Activated CD8-positive, alpha-beta T cell treated with anti-CD3 and anti-CD28 coated beads for 36 hours (primary cell): ENCODE measurements at regions not wholly inside any gene's neighbourhood (a gene's known extent, or its start where the extent isn't known, plus 50 kb on each side); places are given as distances from the start of the nearest gene placed in this dataset.
"Not testable (repeated sequence)": the region's sequence is repeated elsewhere in the genome, so short reads cannot be mapped to it uniquely, and the experiment has no call there.

Experiments
- ATAC-seq: fragments of 200-7000 bp; cut with Tn5 transposase; one replicate; pipeline ENCODE4 v1.10.0; 2021; ENCODE audit warnings: mild to moderate bottlenecking, moderate library complexity
- CTCF ChIA-PET: fragments of 350-600 bp; sonication (Branson Sonifier 250); formaldehyde crosslinking; loops from one replicate; lab custom pipeline; 2021; ENCODE audit warnings: antibody characterized with exemption; lab: Charles Lee
- POLR2A ChIA-PET: fragments of 350-600 bp; sonication (Branson Sonifier 250); formaldehyde crosslinking; loops from one replicate; lab custom pipeline; 2021; ENCODE audit warnings: antibody characterized with exemption; lab: Charles Lee
- DNase-seq: peaks from one replicate; pipeline ENCODE4 v3.0.0-alpha.2; 2020
- H3K27ac Mint-ChIP-seq: one replicate; pipeline ENCODE4 v1.8.0; 2021; ENCODE audit warnings: mild to moderate bottlenecking, mixed read lengths
- H3K27me3 Mint-ChIP-seq: one replicate; pipeline ENCODE4 v1.8.0; 2021; ENCODE audit warnings: mixed read lengths
- H3K36me3 Mint-ChIP-seq: one replicate; pipeline ENCODE4 v1.8.0; 2021; ENCODE audit warnings: low read depth, mixed read lengths
- H3K4me1 Mint-ChIP-seq: one replicate; pipeline ENCODE4 v1.8.0; 2021; ENCODE audit warnings: low read depth, mixed read lengths
- H3K4me3 Mint-ChIP-seq: one replicate; pipeline ENCODE4 v1.8.0; 2021; ENCODE audit warnings: mild to moderate bottlenecking, moderate library complexity, mixed read lengths
- H3K9me3 Mint-ChIP-seq: one replicate; pipeline ENCODE4 v1.8.0; 2021; ENCODE audit warnings: mixed read lengths
- intact Hi-C: fragments of 100-400 bp; cut with micrococcal nuclease; formaldehyde crosslinking; loops from one replicate; pipeline ENCODE4 v1.10.0; 2022
- TF ChIP-seq, protein P1 (sequence below): fragments of 200-600 bp; IDR thresholded peaks from one replicate; pipeline ENCODE4 v1.8.0; 2022; ENCODE audit warnings: antibody characterized with exemption, mild to moderate bottlenecking

DNA sequence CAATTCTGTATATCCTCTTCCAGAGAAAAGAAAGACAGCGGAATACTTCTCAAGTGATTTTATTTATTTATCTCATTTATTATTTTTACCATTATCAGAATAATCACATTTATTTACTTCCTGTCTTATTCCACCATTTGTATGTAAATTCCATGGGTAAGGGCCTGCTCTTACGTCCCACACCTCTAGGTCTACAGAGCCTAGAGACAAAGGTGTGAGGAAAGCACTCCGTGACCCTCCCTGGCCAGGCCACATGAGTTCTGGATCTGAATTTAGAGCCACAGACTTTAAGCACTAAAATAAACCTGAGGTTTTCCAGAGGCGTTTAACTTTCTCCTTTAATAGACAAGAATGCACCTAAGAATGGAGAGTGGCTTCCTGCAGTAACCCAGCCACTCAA lies 85.3 kb upstream of the CTSV start:
- DNase-seq (no peak), ATAC-seq (no peak)
- H3K27ac Mint-ChIP-seq = no peak overlapping the region
- TF ChIP-seq, protein P1, sequence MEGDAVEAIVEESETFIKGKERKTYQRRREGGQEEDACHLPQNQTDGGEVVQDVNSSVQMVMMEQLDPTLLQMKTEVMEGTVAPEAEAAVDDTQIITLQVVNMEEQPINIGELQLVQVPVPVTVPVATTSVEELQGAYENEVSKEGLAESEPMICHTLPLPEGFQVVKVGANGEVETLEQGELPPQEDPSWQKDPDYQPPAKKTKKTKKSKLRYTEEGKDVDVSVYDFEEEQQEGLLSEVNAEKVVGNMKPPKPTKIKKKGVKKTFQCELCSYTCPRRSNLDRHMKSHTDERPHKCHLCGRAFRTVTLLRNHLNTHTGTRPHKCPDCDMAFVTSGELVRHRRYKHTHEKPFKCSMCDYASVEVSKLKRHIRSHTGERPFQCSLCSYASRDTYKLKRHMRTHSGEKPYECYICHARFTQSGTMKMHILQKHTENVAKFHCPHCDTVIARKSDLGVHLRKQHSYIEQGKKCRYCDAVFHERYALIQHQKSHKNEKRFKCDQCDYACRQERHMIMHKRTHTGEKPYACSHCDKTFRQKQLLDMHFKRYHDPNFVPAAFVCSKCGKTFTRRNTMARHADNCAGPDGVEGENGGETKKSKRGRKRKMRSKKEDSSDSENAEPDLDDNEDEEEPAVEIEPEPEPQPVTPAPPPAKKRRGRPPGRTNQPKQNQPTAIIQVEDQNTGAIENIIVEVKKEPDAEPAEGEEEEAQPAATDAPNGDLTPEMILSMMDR = no peak
- no peaks in the 10 kb centered on the region for H3K27me3 Mint-ChIP-seq
- CTCF ChIA-PET = no interaction called here
- no peak overlapping the region for H3K4me3 Mint-ChIP-seq
- no peaks in the 10 kb centered on the region for H3K4me1 Mint-ChIP-seq
- intact Hi-C loops = no loop called here
- peaks cover 5% of the 10 kb centered on the region for H3K36me3 Mint-ChIP-seq
- no peaks in the 10 kb centered on the region for H3K9me3 Mint-ChIP-seq
- POLR2A ChIA-PET = no interaction called here

DNA sequence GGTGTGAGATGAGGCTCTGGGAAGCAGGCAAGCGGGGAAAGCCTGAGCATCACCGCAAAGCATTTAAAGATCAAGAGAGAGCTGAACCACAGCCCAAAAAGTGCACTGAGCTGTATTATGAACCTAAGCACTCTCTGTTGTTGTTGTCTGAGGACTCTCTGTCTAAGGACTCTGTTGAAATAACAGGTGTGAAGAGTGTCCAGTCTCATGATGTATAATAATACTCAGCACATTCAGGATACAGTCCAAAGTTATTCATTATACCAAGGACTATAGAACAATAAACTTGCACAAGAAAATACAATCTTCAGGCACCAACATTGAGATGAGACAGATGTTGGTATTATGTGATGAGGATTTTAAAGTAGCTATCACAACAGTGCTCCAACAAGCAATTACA lies 71.8 kb upstream of the CTSV start:
- Mint-ChIP-seq H3K4me3 (no peak overlapping the region), H3K27me3 (peaks cover 2% of the 10 kb centered on the region), H3K4me1 (no peaks in the 10 kb centered on the region), H3K36me3 (no peaks in the 10 kb centered on the region), H3K27ac (no peak overlapping the region), H3K9me3 (peaks cover 2% of the 10 kb centered on the region)
- ATAC-seq (no peak), DNase-seq (no peak)
- TF ChIP-seq, protein P1 = no peak
- POLR2A ChIA-PET = no interaction called here
- CTCF ChIA-PET = interaction anchor here (0.9 kb wide), 1 partner anchor 254 kb away, joined by 3 read pairs; no protein-coding TSS in a partner anchor
- intact Hi-C loops = loop anchor here (10.0 kb wide), 1 partner anchor 256 kb away; the partner anchor contains the start of gene ZNF782

DNA sequence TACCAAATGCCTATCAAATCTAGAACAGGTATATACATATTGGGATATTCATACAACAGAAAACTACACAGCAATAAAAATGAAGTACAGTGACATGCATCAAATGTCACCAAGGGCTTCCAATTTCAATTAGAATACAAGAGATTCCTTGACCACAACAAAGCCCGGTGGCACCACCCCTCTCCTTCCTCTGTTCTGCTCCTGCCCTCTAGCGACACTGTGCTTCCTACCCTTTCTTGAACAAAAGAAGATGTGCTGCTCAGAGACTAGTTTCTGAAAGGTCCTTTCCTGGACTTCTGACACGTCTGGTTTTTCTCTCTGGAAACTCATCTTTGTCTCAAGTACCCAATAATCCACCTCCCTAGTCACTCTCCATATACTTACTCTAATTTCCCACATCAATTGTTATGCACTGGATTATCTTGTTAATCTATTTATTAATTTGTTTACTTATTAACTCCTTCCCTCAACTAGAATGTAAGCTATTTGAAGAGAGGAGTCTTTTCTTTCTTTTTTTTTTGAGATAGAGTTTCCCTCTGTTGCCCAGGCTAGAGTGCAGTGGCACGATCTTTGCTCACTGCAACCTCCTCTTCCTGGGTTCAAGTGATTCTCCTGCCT lies 70.4 kb upstream of the CTSV start:
- Mint-ChIP-seq H3K4me3 (no peak overlapping the region), H3K36me3 (no peaks in the 10 kb centered on the region), H3K4me1 (no peaks in the 10 kb centered on the region), H3K9me3 (peaks cover 2% of the 10 kb centered on the region), H3K27ac (no peak overlapping the region), H3K27me3 (peaks cover 2% of the 10 kb centered on the region)
- ATAC-seq (peak; percentile 60), DNase-seq (peak; percentile 73)
- TF ChIP-seq, protein P1 = peak; percentile 68
- intact Hi-C loops = no loop called here
- ChIA-PET CTCF (interaction anchor here (0.6 to 0.8 kb wide), 2 partner anchors 253 to 791 kb away, joined by 3 read pairs; no protein-coding TSS in a partner anchor), POLR2A (no interaction called here)

DNA sequence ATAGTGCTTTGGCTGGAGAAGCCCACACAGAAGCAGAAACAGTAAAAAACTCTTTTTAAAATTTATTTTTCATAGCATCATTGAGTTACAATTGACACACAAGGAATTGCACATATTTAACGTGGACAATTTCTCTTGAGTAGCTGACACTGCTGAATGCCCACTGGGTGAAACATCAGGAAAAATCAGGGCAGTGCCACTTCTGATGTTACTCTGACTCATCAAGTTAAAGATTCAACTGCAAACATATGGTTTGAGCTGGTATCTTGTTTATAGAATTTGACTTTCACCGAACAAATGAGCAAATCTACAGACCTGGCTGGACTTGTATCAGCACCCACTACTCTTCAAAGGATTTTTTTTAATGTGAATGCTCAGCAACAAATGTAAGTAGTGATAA lies 66.3 kb upstream of the CTSV start:
- POLR2A ChIA-PET, ATAC-seq, H3K27ac Mint-ChIP-seq, H3K4me1 Mint-ChIP-seq, H3K36me3 Mint-ChIP-seq, H3K27me3 Mint-ChIP-seq, intact Hi-C loops, DNase-seq, H3K4me3 Mint-ChIP-seq, H3K9me3 Mint-ChIP-seq: not testable (repeated sequence)
- CTCF ChIA-PET = interaction anchor here (0.9 kb wide), 1 partner anchor 248 kb away, joined by 3 read pairs; no protein-coding TSS in a partner anchor

DNA sequence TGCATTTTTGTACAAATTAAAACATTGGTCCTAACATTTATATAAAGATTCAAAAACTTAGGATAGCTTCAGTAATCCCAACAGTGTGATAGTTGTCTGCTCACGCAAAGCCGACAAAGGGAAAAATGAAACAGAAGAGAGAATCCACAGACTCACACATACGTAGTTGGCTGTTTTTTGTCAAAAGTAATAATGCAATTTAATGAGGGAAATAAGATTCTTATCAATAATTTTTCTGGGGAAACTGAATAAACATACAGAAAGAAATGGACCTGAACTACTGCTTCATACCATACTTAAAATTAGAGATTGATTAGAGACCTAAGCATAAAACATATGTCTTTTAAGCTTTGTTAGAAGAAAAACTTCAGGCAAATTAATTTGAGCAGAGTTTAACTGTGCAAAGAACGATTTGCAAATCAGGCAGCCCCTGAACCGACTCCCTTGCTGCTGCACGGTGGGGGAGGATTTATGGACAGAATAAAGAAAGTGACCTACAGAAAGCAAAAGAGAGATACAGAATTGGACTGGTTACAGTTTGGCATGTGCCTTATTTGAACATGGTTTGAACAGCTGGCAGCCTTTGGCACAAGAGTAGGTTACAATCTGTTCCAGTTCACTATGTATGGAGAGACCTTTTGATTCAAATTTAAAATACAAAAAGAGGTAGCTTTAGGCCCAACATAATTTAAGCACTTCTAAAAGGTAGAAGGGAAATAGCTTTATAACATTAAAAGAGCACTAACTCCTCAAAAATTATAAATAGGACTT lies 64.9 kb upstream of the CTSV start:
- POLR2A ChIA-PET, ATAC-seq, H3K4me1 Mint-ChIP-seq, H3K4me3 Mint-ChIP-seq, H3K36me3 Mint-ChIP-seq, DNase-seq, intact Hi-C loops, H3K27me3 Mint-ChIP-seq, H3K27ac Mint-ChIP-seq, H3K9me3 Mint-ChIP-seq: not testable (repeated sequence)
- CTCF ChIA-PET = interaction anchor here (1.2 kb wide), 1 partner anchor 247 kb away, joined by 3 read pairs; no protein-coding TSS in a partner anchor

DNA sequence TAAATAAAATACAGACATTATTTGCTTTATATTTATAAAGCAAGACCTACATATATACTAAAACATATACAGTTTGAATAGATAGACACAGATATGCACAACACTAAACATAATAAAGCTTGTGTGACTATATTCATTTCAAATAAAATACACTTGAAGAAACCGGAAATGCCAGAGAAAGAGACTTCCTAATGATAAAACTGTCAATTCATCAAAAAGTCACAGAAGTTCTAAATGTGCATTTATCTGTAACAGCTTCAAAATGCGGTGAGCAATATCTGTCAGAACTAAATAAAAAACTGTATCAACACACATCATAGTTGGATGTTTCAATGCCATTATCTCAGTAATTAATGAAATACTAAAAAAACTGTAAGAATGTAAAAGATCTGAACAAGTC lies 60.6 kb upstream of the CTSV start:
- H3K27me3 Mint-ChIP-seq, CTCF ChIA-PET, H3K36me3 Mint-ChIP-seq, POLR2A ChIA-PET, intact Hi-C loops, H3K9me3 Mint-ChIP-seq, H3K4me1 Mint-ChIP-seq, H3K4me3 Mint-ChIP-seq, ATAC-seq, DNase-seq, H3K27ac Mint-ChIP-seq: not testable (repeated sequence)
